HG03354 (cell line): ENCODE measurements at regions not wholly inside any gene's neighbourhood (a gene's known extent, or its start where the extent isn't known, plus 50 kb on each side); places are given as distances from the start of the nearest gene placed in this dataset.

ENCODE experiments used
- ATAC-seq: cut with Tn5 transposase; IDR thresholded peaks from one replicate; pipeline ENCODE4 v1.9.1; 2021; ENCODE audit warnings: mild to moderate bottlenecking; ENCODE audit not compliant: unreplicated experiment, poor library complexity, severe bottlenecking

GRCh38 chr2:20150110-20150706, 74.7 kb downstream of the SDC1 start:
- no peak for ATAC-seq

GRCh38 chr2:20149703-20150030, 75.3 kb downstream of the SDC1 start:
- no peak for ATAC-seq

DNA sequence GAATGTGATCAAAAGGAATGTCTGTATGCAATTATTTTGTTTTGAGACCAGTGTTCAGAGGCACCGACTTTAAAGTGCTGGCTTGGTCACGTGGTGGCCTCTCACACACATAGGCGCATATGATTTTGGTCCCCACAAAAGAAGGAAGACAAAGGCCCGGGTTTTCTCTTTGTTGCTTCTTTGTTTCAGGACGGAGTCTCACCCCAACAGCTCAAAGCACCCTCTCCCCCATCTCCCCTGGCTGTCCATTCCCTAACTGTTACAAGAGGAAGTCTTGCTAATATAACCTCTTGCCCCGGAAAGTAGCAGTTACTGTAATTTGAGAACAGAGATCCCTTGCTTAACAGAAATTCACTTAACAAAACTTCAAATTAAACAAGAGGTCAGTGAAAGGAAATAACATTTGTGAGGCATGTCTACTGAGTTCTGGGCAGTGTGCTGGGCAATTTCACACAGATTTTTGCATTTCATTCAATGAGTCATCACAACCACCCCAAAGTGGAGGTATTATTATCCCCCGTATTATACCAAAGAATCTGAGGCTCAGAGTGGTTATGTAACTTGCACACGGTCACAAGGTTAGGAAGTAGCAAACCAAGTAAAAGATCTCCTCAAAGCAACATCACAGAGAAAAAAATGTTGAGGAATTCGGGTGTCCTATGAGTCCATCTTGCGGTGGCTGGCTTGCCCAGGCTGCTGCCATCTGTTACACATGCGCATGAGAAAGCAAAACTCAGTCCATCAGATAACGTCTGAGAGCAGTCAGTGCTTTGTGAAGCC, 75.8 kb downstream of the SDC1 start:
- ATAC-seq = no peak

GRCh38 chr2:20148426-20148922, 76.5 kb downstream of the SDC1 start:
- ATAC-seq = no peak

GRCh38 chr2:20147351-20147750, 77.6 kb downstream of the SDC1 start:
- ATAC-seq = no peak

DNA sequence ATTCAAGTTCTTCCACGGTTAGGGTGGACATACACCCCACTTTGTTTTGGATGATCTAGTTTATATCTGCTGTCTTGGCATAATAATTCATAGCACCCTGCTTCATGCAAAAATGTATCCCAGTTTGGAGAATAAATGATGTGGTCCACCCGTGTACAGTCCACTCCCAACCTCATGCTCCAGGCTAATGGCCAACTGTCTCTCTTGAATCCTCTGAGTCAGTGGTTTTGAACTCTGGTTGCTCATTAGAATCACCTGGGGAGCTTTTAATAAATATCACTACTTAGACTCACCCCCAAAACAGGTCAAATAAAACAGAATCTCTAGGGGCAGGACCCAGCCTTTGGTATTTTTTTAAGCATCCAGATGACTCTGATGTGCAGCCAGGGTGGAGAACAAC, 78.5 kb downstream of the SDC1 start:
- no peak for ATAC-seq

DNA sequence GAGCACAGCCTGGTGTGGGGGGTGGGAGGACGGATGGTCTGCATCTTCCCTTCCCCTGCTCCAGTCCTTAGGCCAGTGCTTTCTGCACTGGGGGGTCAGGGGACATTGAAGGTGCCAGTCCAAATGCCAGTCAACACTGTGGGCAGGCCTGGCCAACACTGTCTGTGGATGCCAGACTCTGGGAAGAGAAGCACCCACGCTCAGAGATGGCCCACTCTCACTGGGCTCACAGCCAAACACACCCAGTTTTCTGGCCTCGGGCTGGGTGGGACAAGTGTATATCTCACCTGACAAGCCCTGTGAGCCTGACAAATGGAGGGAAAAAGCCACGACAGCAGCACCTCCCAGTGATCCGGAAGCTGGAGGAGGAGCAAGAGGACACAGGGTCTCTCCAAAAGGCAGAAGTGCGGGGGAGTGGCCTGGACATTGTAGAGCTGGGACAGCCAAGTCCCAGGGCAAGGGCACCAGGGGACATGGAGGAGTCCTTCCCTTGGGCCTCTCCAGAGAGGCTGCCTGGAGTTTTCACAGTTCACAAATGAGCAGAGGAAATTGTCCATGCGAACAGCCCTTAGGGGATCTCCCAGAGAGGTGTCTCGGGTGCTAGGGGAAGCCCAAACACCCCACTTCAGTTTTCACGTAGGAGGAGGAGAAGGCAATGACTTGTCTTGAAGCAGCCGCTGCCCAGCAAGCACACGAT, 79.3 kb downstream of the SDC1 start:
- ATAC-seq = peak; percentile 84

DNA sequence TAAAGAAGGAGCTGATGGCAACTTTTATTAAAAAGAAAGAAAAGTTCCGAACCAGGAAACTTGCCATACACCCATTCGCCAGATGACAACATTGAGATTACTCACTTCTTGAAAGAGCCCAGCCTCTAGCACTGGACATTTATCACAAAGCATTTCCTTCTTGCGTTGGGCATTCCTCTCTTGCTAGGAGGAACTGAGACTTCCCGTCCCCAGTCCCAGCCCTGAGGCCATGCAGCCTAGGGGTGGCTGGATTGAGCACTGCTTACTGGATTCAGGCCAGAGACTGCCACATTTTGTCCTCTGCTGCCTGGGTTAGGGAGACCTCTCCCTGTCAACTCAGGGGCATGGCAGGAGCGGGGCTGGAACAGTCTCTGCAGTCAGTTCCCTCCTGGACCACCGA, 80.1 kb downstream of the SDC1 start:
- ATAC-seq = no peak

DNA sequence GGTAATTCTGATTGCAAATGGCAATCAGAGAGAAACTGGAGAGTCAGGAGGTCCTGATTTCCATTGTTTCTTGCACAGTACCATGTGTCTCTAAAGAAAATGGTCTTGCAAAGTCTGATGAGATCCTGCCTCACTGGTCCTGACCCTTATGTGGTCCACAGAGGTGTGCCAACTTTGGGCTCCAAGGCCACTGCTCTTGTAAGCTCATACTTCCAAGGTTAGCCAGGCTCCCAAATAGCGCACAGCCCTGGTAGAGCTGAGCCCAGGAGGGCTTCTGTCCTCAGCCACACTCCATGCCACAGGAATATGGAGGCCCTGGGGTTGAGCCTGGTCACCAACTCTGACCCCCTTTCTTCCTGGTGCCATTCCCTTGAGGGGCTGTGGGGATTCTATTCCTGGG, 80.7 kb downstream of the SDC1 start:
- no peak for ATAC-seq

DNA sequence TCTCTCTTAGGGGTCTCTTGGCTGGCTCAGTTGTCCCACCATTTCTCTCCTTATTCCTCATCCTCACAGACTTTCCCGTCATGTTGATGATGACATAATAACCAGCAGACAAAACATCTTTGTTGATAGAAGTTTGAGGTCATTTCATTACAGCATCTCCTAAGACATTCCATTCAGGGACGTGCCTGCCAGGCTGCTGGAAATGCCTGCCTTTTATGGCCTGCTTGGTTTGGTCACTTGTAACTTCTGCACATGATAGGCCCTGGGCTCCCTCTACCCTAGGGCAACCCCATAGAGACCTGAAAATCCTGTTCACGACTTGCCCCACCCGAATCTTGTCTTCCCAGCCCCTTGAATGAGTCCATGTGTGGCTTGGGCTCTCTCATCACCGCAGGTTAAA, 81.7 kb downstream of the SDC1 start:
- no peak for ATAC-seq

DNA sequence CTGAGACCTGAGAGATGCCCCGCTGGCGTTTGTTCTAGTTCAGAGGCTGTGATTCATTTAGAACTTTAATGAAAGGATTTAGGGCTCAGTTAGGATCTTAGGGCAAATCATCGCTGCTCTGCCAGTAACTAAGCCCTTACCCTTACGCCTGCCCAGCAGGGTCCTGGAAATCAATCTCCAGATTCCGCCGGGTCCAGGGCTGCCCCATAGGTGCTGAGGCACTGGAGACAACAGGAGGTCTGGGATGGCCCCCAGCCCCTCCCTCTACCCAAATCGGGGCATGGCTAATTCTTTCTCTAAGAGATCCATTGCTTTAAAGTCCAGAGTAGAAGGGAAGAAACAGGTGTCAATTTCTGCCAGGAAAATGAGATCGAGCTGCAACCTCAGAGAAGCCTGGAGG, 83.1 kb downstream of the SDC1 start:
- ATAC-seq = no peak

DNA sequence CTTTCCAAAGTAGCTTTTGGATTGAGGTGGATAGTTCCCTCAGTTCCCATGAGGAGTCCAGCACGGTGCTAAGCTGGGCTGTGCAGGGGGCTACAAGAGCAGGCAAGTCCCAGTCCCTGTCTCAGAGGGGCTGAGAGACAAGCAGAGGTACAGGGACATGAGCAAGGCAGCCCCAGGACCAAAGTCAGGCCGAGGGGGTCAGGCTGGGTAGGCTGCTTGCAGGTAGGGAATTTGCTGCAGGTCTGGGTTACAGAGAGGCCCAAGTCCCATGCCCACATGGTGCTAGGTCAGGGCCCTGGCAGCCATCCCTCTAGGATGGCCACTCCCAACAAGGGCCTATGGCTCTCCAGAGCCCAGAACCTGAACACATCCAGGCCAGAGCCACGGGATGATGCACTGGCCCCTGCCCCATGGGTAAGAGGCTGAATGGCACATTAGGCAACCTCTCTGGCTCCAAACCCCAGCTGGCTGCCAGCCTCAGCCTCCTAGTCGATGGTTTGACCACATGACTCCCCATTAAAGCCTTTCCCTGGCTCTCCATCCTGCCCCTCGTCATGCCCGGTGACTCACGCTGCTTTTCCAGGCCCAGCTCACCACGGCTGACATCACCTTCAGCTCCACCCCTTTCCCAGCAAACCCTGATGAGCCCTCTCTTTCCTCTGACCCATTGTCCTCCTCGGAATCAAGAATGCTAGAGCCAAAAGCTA, 83.7 kb downstream of the SDC1 start:
- ATAC-seq = no peak

DNA sequence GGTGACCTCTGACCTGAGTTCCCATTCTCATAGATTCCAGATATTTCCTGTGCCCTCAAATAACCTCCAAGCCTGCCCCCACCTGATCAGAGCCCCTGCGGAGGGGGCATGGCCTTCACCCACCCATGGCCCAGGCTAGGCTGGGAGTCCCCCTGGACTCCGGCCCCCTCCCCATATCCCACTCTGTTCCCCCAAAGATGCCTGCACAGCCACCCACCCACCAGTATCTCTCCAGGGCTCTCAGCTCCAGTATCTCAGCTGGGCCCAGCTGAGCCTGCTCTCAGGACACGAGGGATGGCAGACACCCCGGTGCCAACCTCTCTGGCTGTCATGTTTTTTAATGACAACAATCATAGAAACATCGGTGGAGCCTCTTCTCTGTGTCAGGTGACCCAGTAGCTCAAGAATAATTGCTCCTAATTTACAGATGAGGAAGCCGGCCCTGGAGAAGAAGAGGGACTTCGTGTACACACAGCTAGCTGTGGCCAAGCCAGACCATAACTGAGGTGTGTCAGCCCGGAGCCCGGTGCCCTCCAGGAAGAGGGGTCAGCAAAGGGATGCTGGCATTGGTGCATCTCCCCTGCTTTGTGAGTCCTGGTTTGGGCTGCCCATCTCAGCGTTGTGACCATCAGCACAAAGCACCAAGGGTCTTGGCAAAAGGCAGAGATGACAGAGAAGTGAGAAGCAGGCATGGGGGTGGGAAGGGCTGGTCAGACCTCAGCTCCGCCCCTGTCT, 84.4 kb downstream of the SDC1 start:
- no peak for ATAC-seq

DNA sequence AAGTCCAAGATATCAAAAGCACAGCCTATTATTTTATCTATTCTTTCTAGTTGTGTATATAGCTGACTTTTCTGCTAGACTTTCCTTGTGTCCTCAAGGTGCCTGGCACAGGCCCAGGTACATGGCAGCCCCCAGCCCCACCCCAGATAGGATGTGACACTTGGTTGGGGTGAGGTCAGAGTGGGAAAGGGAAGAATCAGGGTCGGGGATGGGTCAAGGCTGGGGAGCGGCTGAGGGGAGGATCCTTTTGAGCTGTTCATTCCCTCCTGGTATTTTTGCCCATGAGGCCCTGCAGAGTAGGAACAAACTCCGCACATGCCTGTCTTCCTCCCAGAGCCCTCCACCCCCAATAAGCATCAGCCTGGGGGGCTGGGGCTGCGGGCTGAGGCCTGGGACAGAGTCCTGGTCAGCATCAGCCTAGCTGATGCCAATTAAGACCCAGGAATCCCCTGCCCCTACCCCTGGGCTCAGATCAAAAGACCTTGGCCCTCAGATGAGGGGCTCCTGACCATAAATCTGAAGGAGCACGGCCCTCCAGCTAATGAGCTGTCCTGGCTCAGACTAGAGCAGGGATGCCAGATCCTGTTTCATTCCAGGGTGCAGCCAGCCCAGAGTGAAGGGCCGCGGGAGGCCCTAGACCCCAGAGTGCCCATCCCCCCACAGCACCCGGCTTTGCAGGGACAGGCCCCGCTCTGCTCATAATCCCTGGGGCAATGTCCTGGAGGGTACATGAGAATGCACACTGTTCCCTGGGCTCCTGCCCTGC, 85.3 kb downstream of the SDC1 start:
- ATAC-seq = no peak

DNA sequence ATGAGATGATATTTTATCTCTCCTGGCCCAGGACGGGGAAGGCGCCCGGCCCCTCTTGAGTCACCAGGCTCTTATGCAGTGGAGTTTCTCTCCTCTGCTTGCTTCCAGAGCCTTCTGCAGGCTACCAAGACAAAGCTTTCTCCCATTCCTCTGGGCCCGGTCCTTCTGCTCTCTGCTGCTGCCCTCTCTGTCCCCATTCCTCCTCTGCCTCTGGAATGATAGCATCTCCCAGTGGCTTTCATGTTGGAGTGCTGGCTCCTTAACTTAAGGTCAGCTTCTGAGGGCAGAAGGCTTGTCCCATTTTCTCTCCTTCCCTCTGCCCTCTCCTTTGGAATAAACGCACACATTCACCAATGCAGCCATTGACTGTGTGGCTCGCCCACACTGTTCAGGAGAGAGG, 86.2 kb downstream of the SDC1 start:
- no peak for ATAC-seq

DNA sequence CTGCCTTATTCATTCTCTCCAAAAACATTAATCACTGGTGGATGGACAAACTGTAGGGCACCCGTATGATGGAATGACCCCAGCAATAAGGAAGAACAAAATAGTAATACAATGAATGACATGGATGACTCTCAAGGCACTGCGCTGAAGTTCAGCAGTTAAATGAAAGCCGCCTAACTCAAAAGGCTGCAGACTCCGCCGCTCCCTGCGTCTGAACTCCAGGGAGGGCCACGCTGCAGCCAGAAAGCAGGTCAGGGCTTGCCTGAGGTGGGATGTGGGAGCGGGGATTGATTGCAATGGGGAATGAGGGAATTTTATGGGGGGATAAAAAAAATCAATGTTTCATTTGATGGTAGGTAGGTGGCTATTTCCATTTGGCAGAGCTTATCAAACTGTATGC, 86.5 kb upstream of the LAPTM4A start:
- ATAC-seq = no peak

GRCh38 chr2:20137131-20137571, 85.7 kb upstream of the LAPTM4A start:
- ATAC-seq = no peak

GRCh38 chr2:20136149-20136548, 84.7 kb upstream of the LAPTM4A start:
- no peak for ATAC-seq

- peak; percentile 95 for ATAC-seq
Observed at GRCh38 chr2:20135631-20136050, 84.2 kb upstream of the LAPTM4A start.
